Sigmoid colon (tissue), 6 donors: ENCODE measurements at regions not wholly inside any gene's neighbourhood (a gene's known extent, or its start where the extent isn't known, plus 50 kb on each side); places are given as distances from the start of the nearest gene placed in this dataset.

Experiments used
- DNase-seq: peaks from one replicate; pipeline ENCODE4 v3.0.0-alpha.2; 2019
- H3K27ac ChIP-seq, 4 donors: fragments of 200-600 bp; sonication (generic); one replicate each; pipeline ENCODE4 v1.5.1; 2016 to 2019; ENCODE audit warnings: mild to moderate bottlenecking in 1 of 4
- H3K27me3 ChIP-seq, 3 donors: fragments of 200-600 bp; sonication (generic); one replicate each; pipeline ENCODE4 v1.5.1; 2019; ENCODE audit warnings: mild to moderate bottlenecking in 1 of 3
- H3K36me3 ChIP-seq, 4 donors: fragments of 200-600 bp; sonication (generic); one replicate each; pipeline ENCODE4 v1.5.1; 2016 to 2019
- H3K4me1 ChIP-seq, 4 donors: fragments of 200-600 bp; sonication (generic); one replicate each; pipeline ENCODE4 v1.5.1; 2017 to 2019
- H3K4me3 ChIP-seq, 4 donors: fragments of 200-600 bp; sonication (generic); one replicate each; pipeline ENCODE4 v1.5.1; 2017 to 2019; ENCODE audit warnings: mild to moderate bottlenecking in 2 of 4, moderate library complexity in 1 of 4
- H3K9me3 ChIP-seq, 4 donors: fragments of 200-600 bp in 3 of 4; sonication (generic) in 3 of 4; one replicate each; pipeline versions ENCODE4 v1.5.1 to v1.6.1; 2013 to 2019
- EP300 ChIP-seq, 4 donors: sonication (generic); formaldehyde crosslinking; IDR thresholded peaks; one replicate each; pipeline ENCODE4 v1.6.1; 2017; ENCODE audit warnings: antibody characterized with exemption in 4 of 4
- POLR2A ChIP-seq, 2 donors: fragments of 450-650 bp; IDR thresholded peaks; one replicate each; pipeline ENCODE4 v1.6.1; 2016; ENCODE audit warnings: antibody characterized with exemption in 2 of 2, mild to moderate bottlenecking in 2 of 2, moderate library complexity in 2 of 2
- POLR2AphosphoS5 ChIP-seq, 4 donors: sonication (generic); formaldehyde crosslinking; IDR thresholded peaks; one replicate each; pipeline ENCODE4 v1.6.1; 2017; ENCODE audit warnings: antibody characterized with exemption in 4 of 4
- WGBS, 2 donors: extraction: QIAGEN DNeasy Blood & Tissue Kit; methylation state at CpG; one replicate each; pipeline ENCODE4 v1.1.7; 2013; 5-methylcytosine and 5-hydroxymethylcytosine counted together
- intact Hi-C: fragments of 100-400 bp; cut with DNase I; formaldehyde crosslinking; loops from one replicate; pipeline ENCODE4 v1.15.1; 2023
- TF ChIP-seq, protein P1 (sequence below), 4 experiments: fragments of 450-650 bp in 3 of 4; fragments of 200-600 bp in 1 of 4; IDR thresholded peaks; one replicate each; pipeline ENCODE4 v1.5.1; 2016 to 2019; ENCODE audit warnings: antibody characterized with exemption in 4 of 4, mild to moderate bottlenecking in 3 of 4, moderate library complexity in 2 of 4
- donor health status: healthy with polysubstance abuse.
- donor health status: healthy.

DNA sequence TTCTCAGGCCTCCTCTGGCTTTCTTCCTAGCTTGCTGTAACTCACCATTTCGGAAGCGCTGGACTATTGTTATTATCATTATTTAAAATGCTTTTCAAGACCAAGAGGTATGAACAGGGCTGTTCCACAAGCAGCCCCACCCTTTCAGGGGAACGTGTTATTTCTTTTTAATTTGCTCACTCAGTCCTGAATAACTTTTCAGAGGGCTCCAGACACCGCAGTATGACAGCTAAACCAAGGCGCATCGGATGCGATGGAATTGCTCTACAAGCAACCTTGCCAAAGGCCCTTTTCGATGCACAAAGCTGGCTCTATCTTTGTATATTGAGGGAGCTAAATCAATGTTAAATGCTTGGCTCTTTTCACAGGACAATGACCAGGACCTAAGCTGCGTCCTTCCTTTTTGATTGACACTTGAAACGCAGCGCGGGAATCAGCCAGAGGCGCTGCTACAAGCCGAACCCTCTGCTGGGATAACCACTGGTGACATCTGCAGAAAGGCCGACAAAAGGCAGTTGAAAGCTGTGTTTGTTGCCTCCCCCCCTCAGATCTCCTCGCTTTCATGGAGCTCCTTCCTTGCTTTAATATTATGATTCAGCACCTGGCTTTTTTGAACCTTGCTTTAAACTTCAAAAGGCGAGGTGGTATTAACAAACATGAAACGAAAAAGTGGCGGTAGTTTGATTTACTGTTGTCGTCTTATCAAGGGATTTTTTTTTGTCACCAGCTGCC lies 204.7 kb upstream of the PROX1 start:
- no peak overlapping the region for H3K27ac ChIP-seq
- WGBS, 2 donors, result 81 to 90% methylated on average over 20 of the region's 20 CpGs
- no peak for DNase-seq

DNA sequence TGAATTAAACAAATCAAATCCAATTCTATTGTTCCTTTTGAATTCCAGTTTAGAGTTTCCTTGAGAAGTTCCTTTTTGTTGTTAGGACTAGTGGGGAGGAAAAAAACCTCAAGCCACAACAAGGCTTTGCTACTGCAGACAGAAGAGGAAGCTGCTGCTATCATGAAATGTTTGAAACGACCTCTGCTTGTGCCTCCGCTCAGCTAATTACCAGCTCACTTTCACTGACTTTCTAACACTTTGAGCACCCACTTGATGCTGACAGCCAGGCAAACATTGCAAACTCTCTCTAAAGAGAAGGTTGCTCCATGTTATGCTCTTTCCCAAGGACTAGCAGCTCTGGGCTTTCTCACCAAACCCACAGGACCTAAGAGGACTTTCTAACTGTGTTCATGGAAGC lies 203.9 kb upstream of the PROX1 start:
- no peaks in the 10 kb centered on the region for H3K27me3 ChIP-seq
- no peaks in the 10 kb centered on the region for H3K9me3 ChIP-seq
- intact Hi-C loops, result no loop called here
- 22 to 68% methylated on average over 2 of the region's 2 CpGs for WGBS, 2 donors
- H3K4me3 ChIP-seq, result no peak overlapping the region
- H3K36me3 ChIP-seq, result no peaks in the 10 kb centered on the region
- TF ChIP-seq, protein P1, sequence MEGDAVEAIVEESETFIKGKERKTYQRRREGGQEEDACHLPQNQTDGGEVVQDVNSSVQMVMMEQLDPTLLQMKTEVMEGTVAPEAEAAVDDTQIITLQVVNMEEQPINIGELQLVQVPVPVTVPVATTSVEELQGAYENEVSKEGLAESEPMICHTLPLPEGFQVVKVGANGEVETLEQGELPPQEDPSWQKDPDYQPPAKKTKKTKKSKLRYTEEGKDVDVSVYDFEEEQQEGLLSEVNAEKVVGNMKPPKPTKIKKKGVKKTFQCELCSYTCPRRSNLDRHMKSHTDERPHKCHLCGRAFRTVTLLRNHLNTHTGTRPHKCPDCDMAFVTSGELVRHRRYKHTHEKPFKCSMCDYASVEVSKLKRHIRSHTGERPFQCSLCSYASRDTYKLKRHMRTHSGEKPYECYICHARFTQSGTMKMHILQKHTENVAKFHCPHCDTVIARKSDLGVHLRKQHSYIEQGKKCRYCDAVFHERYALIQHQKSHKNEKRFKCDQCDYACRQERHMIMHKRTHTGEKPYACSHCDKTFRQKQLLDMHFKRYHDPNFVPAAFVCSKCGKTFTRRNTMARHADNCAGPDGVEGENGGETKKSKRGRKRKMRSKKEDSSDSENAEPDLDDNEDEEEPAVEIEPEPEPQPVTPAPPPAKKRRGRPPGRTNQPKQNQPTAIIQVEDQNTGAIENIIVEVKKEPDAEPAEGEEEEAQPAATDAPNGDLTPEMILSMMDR (IDR thresholded peaks at IDR 0.05), result no peak
- TF ChIP-seq POLR2A (IDR thresholded peaks at IDR 0.05), result no peak
- no peak for TF ChIP-seq EP300 (IDR thresholded peaks at IDR 0.05)
- no peak for TF ChIP-seq POLR2AphosphoS5 (IDR thresholded peaks at IDR 0.05)
- H3K27ac ChIP-seq, result no peak overlapping the region
- no peak for DNase-seq
- no peaks in the 10 kb centered on the region for H3K4me1 ChIP-seq

More for the DNA sequence above, 204.7 kb upstream of the PROX1 start:
- TF ChIP-seq EP300 (IDR thresholded peaks at IDR 0.05) (no peak), POLR2AphosphoS5 (IDR thresholded peaks at IDR 0.05) (no peak), POLR2A (IDR thresholded peaks at IDR 0.05) (no peak)
- TF ChIP-seq, protein P1 (IDR thresholded peaks at IDR 0.05), result no peak
- no peaks in the 10 kb centered on the region for H3K27me3 ChIP-seq
- H3K9me3 ChIP-seq, result no peaks in the 10 kb centered on the region
- intact Hi-C loops, result no loop called here
- H3K4me1 ChIP-seq, result no peaks in the 10 kb centered on the region
- no peak overlapping the region for H3K4me3 ChIP-seq
- no peaks in the 10 kb centered on the region for H3K36me3 ChIP-seq

GRCh38 chr1:213786683-213787082 lies 201.1 kb upstream of the PROX1 start:
- TF ChIP-seq, protein P1 (IDR thresholded peaks at IDR 0.05), result no peak
- TF ChIP-seq POLR2AphosphoS5 (IDR thresholded peaks at IDR 0.05) (no peak), POLR2A (IDR thresholded peaks at IDR 0.05) (no peak), EP300 (IDR thresholded peaks at IDR 0.05) (no peak)
- Histone ChIP-seq H3K4me1 (no peaks in the 10 kb centered on the region), H3K27ac (no peak overlapping the region), H3K4me3 (no peak overlapping the region), H3K9me3 (no peaks in the 10 kb centered on the region), H3K27me3 (no peaks in the 10 kb centered on the region), H3K36me3 (no peaks in the 10 kb centered on the region)
- WGBS, 2 donors, result 91 to 92% methylated on average over 2 of the region's 2 CpGs
- intact Hi-C loops, result no loop called here
- DNase-seq, result no peak

- TF ChIP-seq, protein P1 (IDR thresholded peaks at IDR 0.05), result no peak
- no peak for TF ChIP-seq EP300 (IDR thresholded peaks at IDR 0.05)
- no peak for TF ChIP-seq POLR2AphosphoS5 (IDR thresholded peaks at IDR 0.05)
- TF ChIP-seq POLR2A (IDR thresholded peaks at IDR 0.05), result no peak
- no peak overlapping the region for H3K4me3 ChIP-seq
- no peak for DNase-seq
- no peaks in the 10 kb centered on the region for H3K9me3 ChIP-seq
- no peak overlapping the region for H3K27ac ChIP-seq
- H3K36me3 ChIP-seq, result no peaks in the 10 kb centered on the region
- intact Hi-C loops, result no loop called here
- H3K27me3 ChIP-seq, result no peaks in the 10 kb centered on the region
- H3K4me1 ChIP-seq, result no peaks in the 10 kb centered on the region
- 79 to 81% methylated on average over 3 of the region's 3 CpGs for WGBS, 2 donors
Observed at GRCh38 chr1:213790565-213790964, 197.2 kb upstream of the PROX1 start.
